GM18867 (cell line): ENCODE measurements at regions not wholly inside any gene's neighbourhood (a gene's known extent, or its start where the extent isn't known, plus 50 kb on each side); places are given as distances from the start of the nearest gene placed in this dataset.
A peak's percentile ranks its signal among the peaks of the same experiment; 100 is the strongest.
"Not testable (repeated sequence)": the region's sequence is repeated elsewhere in the genome, so short reads cannot be mapped to it uniquely, and the experiment has no call there.

Experiments used
- ATAC-seq: cut with Tn5 transposase; IDR thresholded peaks from one replicate; pipeline ENCODE4 v1.9.1; 2021; ENCODE audit warnings: mild to moderate bottlenecking, moderate library complexity; ENCODE audit not compliant: unreplicated experiment

GRCh38 chr14:56419750-56420149 is 159.8 kb upstream of the TMEM260 start:
- no peak for ATAC-seq

- no peak for ATAC-seq
Observed at GRCh38 chr14:56422221-56422620, 157.4 kb upstream of the TMEM260 start.

GRCh38 chr14:56422703-56423213 is 156.8 kb upstream of the TMEM260 start:
- ATAC-seq = no peak

GRCh38 chr14:56423544-56423943 is 156.1 kb upstream of the TMEM260 start:
- no peak for ATAC-seq

- no peak for ATAC-seq
Observed at GRCh38 chr14:56431013-56431412, 148.6 kb upstream of the TMEM260 start.

- ATAC-seq = no peak
Observed at GRCh38 chr14:56449670-56450213, 129.9 kb upstream of the TMEM260 start.

- ATAC-seq = no peak
Observed at GRCh38 chr14:56452940-56453339, 126.7 kb upstream of the TMEM260 start.

GRCh38 chr14:56454680-56455079 is 124.9 kb upstream of the TMEM260 start:
- not testable (repeated sequence) for ATAC-seq

GRCh38 chr14:56460469-56460868 is 119.1 kb upstream of the TMEM260 start:
- ATAC-seq = no peak

GRCh38 chr14:56461276-56462275 is 118.0 kb upstream of the TMEM260 start:
- no peak for ATAC-seq

GRCh38 chr14:56463271-56463890 is 116.2 kb upstream of the TMEM260 start:
- no peak for ATAC-seq

- ATAC-seq = no peak
Observed at GRCh38 chr14:56471056-56471455, 108.5 kb upstream of the TMEM260 start.

- ATAC-seq = peak; percentile 51
Observed at GRCh38 chr14:56474419-56475022, 105.1 kb upstream of the TMEM260 start.

- ATAC-seq = no peak
Observed at GRCh38 chr14:56482310-56482911, 97.2 kb upstream of the TMEM260 start.

- ATAC-seq = no peak
Observed at GRCh38 chr14:56487090-56487667, 92.4 kb upstream of the TMEM260 start.

GRCh38 chr14:56487761-56488160 is 91.8 kb upstream of the TMEM260 start:
- no peak for ATAC-seq

GRCh38 chr14:56488306-56488705 is 91.3 kb upstream of the TMEM260 start:
- ATAC-seq = no peak

GRCh38 chr14:56490379-56490778 is 89.2 kb upstream of the TMEM260 start:
- no peak for ATAC-seq

GRCh38 chr14:56491299-56492285 is 88.0 kb upstream of the TMEM260 start:
- ATAC-seq = peak; percentile 75
